Sigmoid colon (tissue), 6 donors: ENCODE measurements at regions not wholly inside any gene's neighbourhood (a gene's known extent, or its start where the extent isn't known, plus 50 kb on each side); places are given as distances from the start of the nearest gene placed in this dataset.
A peak's percentile ranks its signal among the peaks of the same experiment; 100 is the strongest.
"Not testable (repeated sequence)": the region's sequence is repeated elsewhere in the genome, so short reads cannot be mapped to it uniquely, and the experiment has no call there.

Experiments
- DNase-seq: peaks from one replicate; pipeline ENCODE4 v3.0.0-alpha.2; 2019
- H3K27ac ChIP-seq, 4 donors: fragments of 200-600 bp; sonication (generic); one replicate each; pipeline ENCODE4 v1.5.1; 2016 to 2019; ENCODE audit warnings: mild to moderate bottlenecking in 1 of 4
- H3K27me3 ChIP-seq, 3 donors: fragments of 200-600 bp; sonication (generic); one replicate each; pipeline ENCODE4 v1.5.1; 2019; ENCODE audit warnings: mild to moderate bottlenecking in 1 of 3
- H3K36me3 ChIP-seq, 4 donors: fragments of 200-600 bp; sonication (generic); one replicate each; pipeline ENCODE4 v1.5.1; 2016 to 2019
- H3K4me1 ChIP-seq, 4 donors: fragments of 200-600 bp; sonication (generic); one replicate each; pipeline ENCODE4 v1.5.1; 2017 to 2019
- H3K4me3 ChIP-seq, 4 donors: fragments of 200-600 bp; sonication (generic); one replicate each; pipeline ENCODE4 v1.5.1; 2017 to 2019; ENCODE audit warnings: mild to moderate bottlenecking in 2 of 4, moderate library complexity in 1 of 4
- H3K9me3 ChIP-seq, 4 donors: fragments of 200-600 bp in 3 of 4; sonication (generic) in 3 of 4; one replicate each; pipeline versions ENCODE4 v1.5.1 to v1.6.1; 2013 to 2019
- CTCF ChIP-seq, 4 experiments: fragments of 450-650 bp in 3 of 4; fragments of 200-600 bp in 1 of 4; IDR thresholded peaks; one replicate each; pipeline ENCODE4 v1.5.1; 2016 to 2019; ENCODE audit warnings: antibody characterized with exemption in 4 of 4, mild to moderate bottlenecking in 3 of 4, moderate library complexity in 2 of 4
- EP300 ChIP-seq, 4 donors: sonication (generic); formaldehyde crosslinking; IDR thresholded peaks; one replicate each; pipeline ENCODE4 v1.6.1; 2017; ENCODE audit warnings: antibody characterized with exemption in 4 of 4
- POLR2A ChIP-seq, 2 donors: fragments of 450-650 bp; IDR thresholded peaks; one replicate each; pipeline ENCODE4 v1.6.1; 2016; ENCODE audit warnings: antibody characterized with exemption in 2 of 2, mild to moderate bottlenecking in 2 of 2, moderate library complexity in 2 of 2
- POLR2AphosphoS5 ChIP-seq, 4 donors: sonication (generic); formaldehyde crosslinking; IDR thresholded peaks; one replicate each; pipeline ENCODE4 v1.6.1; 2017; ENCODE audit warnings: antibody characterized with exemption in 4 of 4
- WGBS, 2 donors: extraction: QIAGEN DNeasy Blood & Tissue Kit; methylation state at CpG; one replicate each; pipeline ENCODE4 v1.1.7; 2013; 5-methylcytosine and 5-hydroxymethylcytosine counted together
- intact Hi-C: fragments of 100-400 bp; cut with DNase I; formaldehyde crosslinking; loops from one replicate; pipeline ENCODE4 v1.15.1; 2023
- donor health status: healthy with polysubstance abuse.
- donor health status: healthy.

GRCh38 chr12:46628176-46628575 is 197.6 kb downstream of the SLC38A4 start:
- TF ChIP-seq CTCF (IDR thresholded peaks at IDR 0.05) (no peak), POLR2AphosphoS5 (IDR thresholded peaks at IDR 0.05) (no peak), POLR2A (IDR thresholded peaks at IDR 0.05) (no peak), EP300 (IDR thresholded peaks at IDR 0.05) (no peak)
- Histone ChIP-seq H3K4me1 (no peaks in the 10 kb centered on the region), H3K27ac (no peak overlapping the region), H3K27me3 (no peaks in the 10 kb centered on the region), H3K9me3 (no peaks in the 10 kb centered on the region), H3K36me3 (no peaks in the 10 kb centered on the region), H3K4me3 (no peak overlapping the region)
- intact Hi-C loops: no loop called here
- WGBS, 2 donors: 94 to 96% methylated on average over 1 of the region's 1 CpG
- DNase-seq: no peak

- WGBS, 2 donors: 97 to 98% methylated on average over 3 of the region's 3 CpGs
- intact Hi-C loops: no loop called here
Observed at GRCh38 chr12:46627686-46628085, 198.1 kb downstream of the SLC38A4 start.

GRCh38 chr12:46619474-46619873 is 206.3 kb downstream of the SLC38A4 start:
- H3K27me3 ChIP-seq, DNase-seq, H3K27ac ChIP-seq, H3K4me3 ChIP-seq, intact Hi-C loops, H3K9me3 ChIP-seq, H3K36me3 ChIP-seq: not testable (repeated sequence)
- peaks cover 0 to 16% (median 3%) of the 10 kb centered on the region in 4 donors for H3K4me1 ChIP-seq
- WGBS, 2 donors: 87 to 94% methylated on average over 4 of the region's 5 CpGs

More at GRCh38 chr12:46627686-46628085, 198.1 kb downstream of the SLC38A4 start:
- Histone ChIP-seq H3K36me3 (no peaks in the 10 kb centered on the region), H3K4me1 (no peaks in the 10 kb centered on the region), H3K4me3 (no peak overlapping the region), H3K9me3 (no peaks in the 10 kb centered on the region), H3K27me3 (no peaks in the 10 kb centered on the region), H3K27ac (no peak overlapping the region)
- DNase-seq: no peak
- TF ChIP-seq POLR2A (IDR thresholded peaks at IDR 0.05) (no peak), CTCF (IDR thresholded peaks at IDR 0.05) (no peak), POLR2AphosphoS5 (IDR thresholded peaks at IDR 0.05) (no peak), EP300 (IDR thresholded peaks at IDR 0.05) (no peak)

GRCh38 chr12:46617737-46618136 is 208.1 kb downstream of the SLC38A4 start:
- H3K4me3 ChIP-seq, H3K9me3 ChIP-seq, H3K27me3 ChIP-seq, intact Hi-C loops, H3K36me3 ChIP-seq, DNase-seq: not testable (repeated sequence)
- WGBS, 2 donors: 92 to 93% methylated on average over 11 of the region's 11 CpGs
- H3K27ac ChIP-seq: peak overlapping the region; percentile 32 to 69 (median 62)
- peaks cover 0 to 16% (median 3%) of the 10 kb centered on the region in 4 donors for H3K4me1 ChIP-seq

- intact Hi-C loops: no loop called here
- peak; percentile 78 for DNase-seq
- Histone ChIP-seq H3K27ac (peak overlapping the region; percentile 36 to 69 (median 62)), H3K36me3 (no peaks in the 10 kb centered on the region), H3K27me3 (no peaks in the 10 kb centered on the region), H3K9me3 (no peaks in the 10 kb centered on the region), H3K4me3 (no peak overlapping the region), H3K4me1 (peaks cover 0 to 16% (median 3%) of the 10 kb centered on the region in 4 donors)
- WGBS, 2 donors: 79 to 88% methylated on average over 4 of the region's 4 CpGs
- TF ChIP-seq POLR2AphosphoS5 (IDR thresholded peaks at IDR 0.05): peak; percentile 71 to 90 (median 81)
- TF ChIP-seq EP300 (IDR thresholded peaks at IDR 0.05): peak in 2 of 4 donors; percentile 82 to 86
- no peak for TF ChIP-seq CTCF (IDR thresholded peaks at IDR 0.05)
- no peak for TF ChIP-seq POLR2A (IDR thresholded peaks at IDR 0.05)
Observed at GRCh38 chr12:46617167-46617566, 208.6 kb downstream of the SLC38A4 start.

- H3K27me3 ChIP-seq: no peaks in the 10 kb centered on the region
- H3K4me1 ChIP-seq: peaks cover 0 to 15% (median 10%) of the 10 kb centered on the region in 4 donors
- no peak overlapping the region for H3K27ac ChIP-seq
- H3K36me3 ChIP-seq: no peaks in the 10 kb centered on the region
- no peak for DNase-seq
- H3K9me3 ChIP-seq: no peaks in the 10 kb centered on the region
- no peak overlapping the region for H3K4me3 ChIP-seq
- WGBS, 2 donors: 95 to 96% methylated on average over 3 of the region's 3 CpGs
- TF ChIP-seq POLR2A (IDR thresholded peaks at IDR 0.05): no peak
- no peak for TF ChIP-seq EP300 (IDR thresholded peaks at IDR 0.05)
- TF ChIP-seq CTCF (IDR thresholded peaks at IDR 0.05): no peak
- no peak for TF ChIP-seq POLR2AphosphoS5 (IDR thresholded peaks at IDR 0.05)
- intact Hi-C loops: no loop called here
Observed at GRCh38 chr12:46610754-46611153, 215.0 kb downstream of the SLC38A4 start.
